HEK293 (cell line): ENCODE measurements at regions not wholly inside any gene's neighbourhood (a gene's known extent, or its start where the extent isn't known, plus 50 kb on each side); places are given as distances from the start of the nearest gene placed in this dataset.

ENCODE experiments used
- CTCF ChIA-PET: fragments of 350-600 bp; formaldehyde crosslinking; extraction: SDS; loops from one replicate; lab custom pipeline; 2021; ENCODE audit warnings: antibody characterized with exemption; lab: Yijun Ruan, JAX
- POLR2A ChIA-PET: fragments of 300-600 bp; formaldehyde crosslinking; extraction: SDS; loops from one replicate; lab custom pipeline; 2020; ENCODE audit warnings: antibody characterized with exemption, inconsistent platforms; lab: Yijun Ruan, JAX
- H3K27ac ChIP-seq: fragments of 200-500 bp; sonication (Bioruptor generic); 2 replicates; pipeline ENCODE4 v1.5.1; 2014; ENCODE audit warnings: low read depth, low read length, control low read depth, inconsistent platforms; ENCODE audit errors: extremely low read depth
- H3K36me3 ChIP-seq, 2 experiments: fragments of 200-500 bp in 1 of 2; sonication (Bioruptor generic) in 1 of 2; 1 replicate in 1 of 2; 2 replicates in 1 of 2; pipeline ENCODE4 v1.5.1; 2014 to 2017; ENCODE audit warnings: inconsistent platforms in 2 of 2, low read length in 2 of 2; ENCODE audit not compliant: control insufficient read depth in 2 of 2, insufficient read depth in 1 of 2
- H3K4me1 ChIP-seq: fragments of 200-500 bp; sonication (Bioruptor generic); 2 replicates; pipeline ENCODE4 v1.5.1; 2014; ENCODE audit warnings: mild to moderate bottlenecking, low read length, inconsistent platforms; ENCODE audit not compliant: control insufficient read depth, insufficient read depth
- H3K4me3 ChIP-seq: 2 replicates; pipeline ENCODE4 v1.5.1; 2011; ENCODE audit warnings: low read depth, mild to moderate bottlenecking, control low read depth, low read length, moderate library complexity
- H3K9me3 ChIP-seq: fragments of 200-500 bp; sonication (Bioruptor generic); 2 replicates; pipeline ENCODE4 v1.5.1; 2014; ENCODE audit warnings: low read depth, low read length, inconsistent platforms; ENCODE audit not compliant: control insufficient read depth, insufficient read depth
- FEZF1 ChIP-seq: fragments of 450-650 bp; formaldehyde crosslinking; IDR thresholded peaks from 2 replicates; pipeline ENCODE4 v1.5.1; 2016; ENCODE audit warnings: missing biosample characterization, missing genetic modification characterization
- KLF10 ChIP-seq: fragments of 450-650 bp; IDR thresholded peaks from 2 replicates; pipeline ENCODE4 v1.5.1; 2018; ENCODE audit warnings: missing biosample characterization, mild to moderate bottlenecking, missing genetic modification characterization
- ZFP37 ChIP-seq: fragments of 450-650 bp; formaldehyde crosslinking; IDR thresholded peaks from 2 replicates; pipeline ENCODE4 v1.5.1; 2016; ENCODE audit warnings: missing biosample characterization, missing genetic modification characterization
- ZNF10 ChIP-seq: fragments of 450-650 bp; formaldehyde crosslinking; IDR thresholded peaks from 2 replicates; pipeline ENCODE4 v1.5.1; 2017; ENCODE audit warnings: missing biosample characterization, missing genetic modification characterization
- ZNF146 ChIP-seq: fragments of 450-650 bp; formaldehyde crosslinking; IDR thresholded peaks from 2 replicates; pipeline ENCODE4 v1.5.1; 2016; ENCODE audit warnings: missing biosample characterization, missing genetic modification characterization
- ZNF148 ChIP-seq: fragments of 450-650 bp; formaldehyde crosslinking; IDR thresholded peaks from 2 replicates; pipeline ENCODE4 v1.5.0; 2017; ENCODE audit warnings: missing biosample characterization, missing genetic modification characterization, borderline replicate concordance
- ZNF221 ChIP-seq: fragments of 450-650 bp; formaldehyde crosslinking; IDR thresholded peaks from 2 replicates; pipeline ENCODE4 v1.5.1; 2017; ENCODE audit warnings: missing biosample characterization, missing genetic modification characterization, borderline replicate concordance
- ZNF223 ChIP-seq: fragments of 450-650 bp; formaldehyde crosslinking; IDR thresholded peaks from 2 replicates; pipeline ENCODE4 v1.5.1; 2016; ENCODE audit warnings: missing biosample characterization, missing genetic modification characterization
- ZNF302 ChIP-seq: fragments of 450-650 bp; formaldehyde crosslinking; IDR thresholded peaks from 2 replicates; pipeline ENCODE4 v1.5.1; 2016; ENCODE audit warnings: missing biosample characterization, missing genetic modification characterization, low read depth
- ZNF423 ChIP-seq: fragments of 450-650 bp; formaldehyde crosslinking; IDR thresholded peaks from 2 replicates; pipeline ENCODE4 v1.5.1; 2016; ENCODE audit warnings: missing biosample characterization, missing genetic modification characterization
- ZNF629 ChIP-seq: fragments of 450-650 bp; formaldehyde crosslinking; IDR thresholded peaks from 2 replicates; pipeline ENCODE4 v1.5.1; 2017; ENCODE audit warnings: missing biosample characterization, missing genetic modification characterization
- ZNF658 ChIP-seq: fragments of 450-650 bp; formaldehyde crosslinking; IDR thresholded peaks from 2 replicates; pipeline ENCODE4; 2016; ENCODE audit warnings: missing biosample characterization, missing genetic modification characterization
- ZNF704 ChIP-seq: fragments of 450-650 bp; formaldehyde crosslinking; IDR thresholded peaks from 2 replicates; pipeline ENCODE4 v1.5.1; 2016; ENCODE audit warnings: missing biosample characterization, missing genetic modification characterization
- ZNF777 ChIP-seq: fragments of 450-650 bp; formaldehyde crosslinking; IDR thresholded peaks from 2 replicates; pipeline ENCODE4 v1.5.1; 2017; ENCODE audit warnings: missing biosample characterization, missing genetic modification characterization, borderline replicate concordance
- ZSCAN5A ChIP-seq: fragments of 450-650 bp; formaldehyde crosslinking; IDR thresholded peaks from 2 replicates; pipeline ENCODE4 v1.5.1; 2016; ENCODE audit warnings: missing biosample characterization, missing genetic modification characterization

GRCh38 chr3:72008226-72008996 is 223.5 kb upstream of the PROK2 start:
- no peaks in the 10 kb centered on the region for H3K36me3 ChIP-seq
- no peak overlapping the region for H3K4me3 ChIP-seq
- no peaks in the 10 kb centered on the region for H3K4me1 ChIP-seq
- POLR2A ChIA-PET: no interaction called here
- no peak overlapping the region for H3K27ac ChIP-seq
- TF ChIP-seq ZNF221: no peak
- TF ChIP-seq ZNF10 (tag by site-specific recombination): no peak
- TF ChIP-seq ZFP37 (tag by site-specific recombination): no peak
- TF ChIP-seq ZNF629: no peak
- TF ChIP-seq, all 188 proteins: peak for 0
- CTCF ChIA-PET: interaction anchor here (0.8 kb wide), 1 partner anchor 25 kb away, joined by 4 read pairs; no protein-coding TSS in a partner anchor
- H3K9me3 ChIP-seq: no peaks in the 10 kb centered on the region

GRCh38 chr3:72006631-72007556 is 221.9 kb upstream of the PROK2 start:
- H3K36me3 ChIP-seq: no peaks in the 10 kb centered on the region
- no peak overlapping the region for H3K4me3 ChIP-seq
- no peaks in the 10 kb centered on the region for H3K4me1 ChIP-seq
- POLR2A ChIA-PET: no interaction called here
- no peak overlapping the region for H3K27ac ChIP-seq
- H3K9me3 ChIP-seq: no peaks in the 10 kb centered on the region
- CTCF ChIA-PET: no interaction called here
- TF ChIP-seq FEZF1 (tag by site-specific recombination): no peak
- TF ChIP-seq KLF10 (tag by site-specific recombination): no peak
- TF ChIP-seq ZNF148 (tag by site-specific recombination): no peak
- no peak for TF ChIP-seq ZNF423 (tag by site-specific recombination)
- no peak for TF ChIP-seq ZNF777
- no peak for TF ChIP-seq ZNF146 (tag by site-specific recombination)
- no peak for TF ChIP-seq ZNF302 (tag by site-specific recombination)
- TF ChIP-seq ZNF704 (tag by site-specific recombination): no peak
- no peak for TF ChIP-seq ZSCAN5A
- TF ChIP-seq ZNF223: no peak
- TF ChIP-seq ZNF658 (tag by site-specific recombination): no peak
